GM21825 (cell line): ENCODE measurements at regions not wholly inside any gene's neighbourhood (a gene's known extent, or its start where the extent isn't known, plus 50 kb on each side); places are given as distances from the start of the nearest gene placed in this dataset.

Source experiments
- ATAC-seq: cut with Tn5 transposase; IDR thresholded peaks from one replicate; pipeline ENCODE4 v1.9.1; 2021; ENCODE audit warnings: mild to moderate bottlenecking, moderate library complexity; ENCODE audit not compliant: unreplicated experiment

GRCh38 chr6:137688230-137688971, 178.7 kb upstream of the TNFAIP3 start:
- no peak for ATAC-seq

GRCh38 chr6:137689377-137689776, 177.7 kb upstream of the TNFAIP3 start:
- ATAC-seq = no peak

- ATAC-seq = no peak
Observed at GRCh38 chr6:137690034-137690433, 177.0 kb upstream of the TNFAIP3 start.

GRCh38 chr6:137690721-137691120, 176.3 kb upstream of the TNFAIP3 start:
- no peak for ATAC-seq

GRCh38 chr6:137692308-137692707, 174.8 kb upstream of the TNFAIP3 start:
- ATAC-seq = no peak

- ATAC-seq = no peak
Observed at GRCh38 chr6:137692806-137693205, 174.3 kb upstream of the TNFAIP3 start.

- no peak for ATAC-seq
Observed at GRCh38 chr6:137693711-137694110, 173.3 kb upstream of the TNFAIP3 start.

- no peak for ATAC-seq
Observed at GRCh38 chr6:137696765-137697164, 170.3 kb upstream of the TNFAIP3 start.

GRCh38 chr6:137697267-137697938, 169.7 kb upstream of the TNFAIP3 start:
- ATAC-seq = peak; percentile 64

GRCh38 chr6:137698636-137699030, 168.4 kb upstream of the TNFAIP3 start:
- ATAC-seq = no peak

- no peak for ATAC-seq
Observed at GRCh38 chr6:137699031-137699683, 167.9 kb upstream of the TNFAIP3 start.

- ATAC-seq = no peak
Observed at GRCh38 chr6:137700161-137700560, 166.9 kb upstream of the TNFAIP3 start.

GRCh38 chr6:137700751-137701477, 166.1 kb upstream of the TNFAIP3 start:
- ATAC-seq = no peak

GRCh38 chr6:137701942-137702341, 165.1 kb upstream of the TNFAIP3 start:
- ATAC-seq = no peak

GRCh38 chr6:137702791-137703424, 164.2 kb upstream of the TNFAIP3 start:
- no peak for ATAC-seq

- no peak for ATAC-seq
Observed at GRCh38 chr6:137704802-137705159, 162.3 kb upstream of the TNFAIP3 start.

- ATAC-seq = no peak
Observed at GRCh38 chr6:137705160-137706082, 161.6 kb upstream of the TNFAIP3 start.

- ATAC-seq = no peak
Observed at GRCh38 chr6:137706083-137706750, 160.8 kb upstream of the TNFAIP3 start.

- ATAC-seq = no peak
Observed at GRCh38 chr6:137707038-137707589, 159.9 kb upstream of the TNFAIP3 start.
